22Rv1 (cell line): ENCODE measurements at regions not wholly inside any gene's neighbourhood (a gene's known extent, or its start where the extent isn't known, plus 50 kb on each side); places are given as distances from the start of the nearest gene placed in this dataset.

ENCODE experiments used
- ZFX ChIP-seq: fragments of 450-650 bp; IDR thresholded peaks from 2 replicates; pipeline ENCODE4 v1.6.1; 2017; ENCODE audit warnings: antibody characterized with exemption, borderline replicate concordance
- TF ChIP-seq, protein P1 (sequence below): fragments of 450-650 bp; IDR thresholded peaks from 2 replicates; pipeline ENCODE4 v1.5.1; 2017; ENCODE audit warnings: mild to moderate bottlenecking

DNA sequence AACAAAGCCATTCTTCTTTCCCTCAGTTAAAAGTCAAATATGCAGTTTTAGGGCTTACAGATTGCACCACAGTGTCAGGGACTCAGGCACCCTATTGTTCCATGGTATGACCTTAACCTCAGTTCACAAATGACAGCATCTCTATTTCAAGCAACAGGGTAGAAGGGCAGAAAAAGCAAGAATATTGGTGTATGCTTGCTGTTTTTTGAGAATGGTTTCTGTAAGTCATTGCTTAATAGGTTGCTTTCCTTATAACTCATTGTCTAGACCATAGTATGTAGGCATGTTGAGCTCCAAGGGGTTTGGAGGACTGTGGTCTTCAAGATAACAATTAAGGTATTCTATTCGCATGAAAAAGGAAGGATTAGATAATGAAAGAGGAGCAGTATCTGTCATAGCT lies 183.5 kb upstream of the EDIL3 start:
- TF ChIP-seq, protein P1, sequence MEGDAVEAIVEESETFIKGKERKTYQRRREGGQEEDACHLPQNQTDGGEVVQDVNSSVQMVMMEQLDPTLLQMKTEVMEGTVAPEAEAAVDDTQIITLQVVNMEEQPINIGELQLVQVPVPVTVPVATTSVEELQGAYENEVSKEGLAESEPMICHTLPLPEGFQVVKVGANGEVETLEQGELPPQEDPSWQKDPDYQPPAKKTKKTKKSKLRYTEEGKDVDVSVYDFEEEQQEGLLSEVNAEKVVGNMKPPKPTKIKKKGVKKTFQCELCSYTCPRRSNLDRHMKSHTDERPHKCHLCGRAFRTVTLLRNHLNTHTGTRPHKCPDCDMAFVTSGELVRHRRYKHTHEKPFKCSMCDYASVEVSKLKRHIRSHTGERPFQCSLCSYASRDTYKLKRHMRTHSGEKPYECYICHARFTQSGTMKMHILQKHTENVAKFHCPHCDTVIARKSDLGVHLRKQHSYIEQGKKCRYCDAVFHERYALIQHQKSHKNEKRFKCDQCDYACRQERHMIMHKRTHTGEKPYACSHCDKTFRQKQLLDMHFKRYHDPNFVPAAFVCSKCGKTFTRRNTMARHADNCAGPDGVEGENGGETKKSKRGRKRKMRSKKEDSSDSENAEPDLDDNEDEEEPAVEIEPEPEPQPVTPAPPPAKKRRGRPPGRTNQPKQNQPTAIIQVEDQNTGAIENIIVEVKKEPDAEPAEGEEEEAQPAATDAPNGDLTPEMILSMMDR: no peak
- TF ChIP-seq ZFX: no peak
